ENCODE measurements at regions not wholly inside any gene's neighbourhood (a gene's known extent, or its start where the extent isn't known, plus 50 kb on each side); places are given as distances from the start of the nearest gene placed in this dataset.

DNA sequence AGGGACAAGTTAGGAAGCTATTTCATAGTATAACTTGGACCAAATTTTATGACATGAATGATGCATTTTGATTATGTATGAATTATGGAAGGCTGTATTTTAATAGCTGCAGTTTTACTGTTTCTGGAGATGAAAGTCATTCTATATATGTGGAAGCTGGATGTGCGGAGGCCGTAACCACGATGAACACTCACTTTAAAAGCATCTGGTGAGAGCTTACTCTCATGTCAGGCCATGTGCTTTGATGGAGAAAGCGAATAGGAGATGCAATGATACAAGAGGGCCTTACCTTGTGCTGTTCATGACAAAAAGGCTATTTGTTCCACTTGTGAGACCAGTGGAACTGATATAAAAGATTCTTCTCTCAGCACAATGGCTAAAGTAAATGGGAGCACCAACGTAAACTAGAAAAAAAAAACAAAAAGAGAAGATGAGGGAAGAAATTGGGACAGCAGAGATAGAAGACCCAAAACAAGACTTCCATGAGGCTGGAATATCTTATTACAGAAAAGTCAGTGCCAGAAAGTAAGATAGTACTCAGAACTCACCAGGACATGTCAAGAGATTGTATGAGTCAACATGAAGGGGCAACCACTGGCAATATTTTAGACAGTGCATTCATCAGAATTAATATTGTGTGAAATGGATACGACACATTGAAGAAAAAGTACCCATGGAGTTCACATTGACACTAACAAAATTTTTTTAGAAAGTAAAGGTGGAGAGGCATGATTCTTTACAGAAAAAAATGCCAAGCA is 63.3 kb upstream of the GAB1 start:
- H3K4me1 ChIP-seq, result no peaks in the 10 kb centered on the region
- no peaks in the 10 kb centered on the region for H3K27me3 Mint-ChIP-seq (ENCODE audit: insufficient read depth, low read depth)
- no peak overlapping the region for H3K27ac Mint-ChIP-seq
- TF ChIP-seq, protein P1, sequence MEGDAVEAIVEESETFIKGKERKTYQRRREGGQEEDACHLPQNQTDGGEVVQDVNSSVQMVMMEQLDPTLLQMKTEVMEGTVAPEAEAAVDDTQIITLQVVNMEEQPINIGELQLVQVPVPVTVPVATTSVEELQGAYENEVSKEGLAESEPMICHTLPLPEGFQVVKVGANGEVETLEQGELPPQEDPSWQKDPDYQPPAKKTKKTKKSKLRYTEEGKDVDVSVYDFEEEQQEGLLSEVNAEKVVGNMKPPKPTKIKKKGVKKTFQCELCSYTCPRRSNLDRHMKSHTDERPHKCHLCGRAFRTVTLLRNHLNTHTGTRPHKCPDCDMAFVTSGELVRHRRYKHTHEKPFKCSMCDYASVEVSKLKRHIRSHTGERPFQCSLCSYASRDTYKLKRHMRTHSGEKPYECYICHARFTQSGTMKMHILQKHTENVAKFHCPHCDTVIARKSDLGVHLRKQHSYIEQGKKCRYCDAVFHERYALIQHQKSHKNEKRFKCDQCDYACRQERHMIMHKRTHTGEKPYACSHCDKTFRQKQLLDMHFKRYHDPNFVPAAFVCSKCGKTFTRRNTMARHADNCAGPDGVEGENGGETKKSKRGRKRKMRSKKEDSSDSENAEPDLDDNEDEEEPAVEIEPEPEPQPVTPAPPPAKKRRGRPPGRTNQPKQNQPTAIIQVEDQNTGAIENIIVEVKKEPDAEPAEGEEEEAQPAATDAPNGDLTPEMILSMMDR (IDR thresholded peaks at IDR 0.05), result no peak
- TF ChIP-seq EZH2phosphoT487 (IDR thresholded peaks at IDR 0.05) (no peak), EZH2 (IDR thresholded peaks at IDR 0.05) (no peak)
- H3K9me3 Mint-ChIP-seq, result peaks cover 9% of the 10 kb centered on the region
- H3K4me3 Mint-ChIP-seq, result no peak overlapping the region
- H3K4me1 Mint-ChIP-seq, result no peaks in the 10 kb centered on the region
- no peaks in the 10 kb centered on the region for H3K36me3 Mint-ChIP-seq
- no peaks in the 10 kb centered on the region for H3F3A ChIP-seq (ENCODE audit: low read depth)
- no peak overlapping the region for H3K9ac ChIP-seq
- H2AFZ ChIP-seq (replicated peaks), result no peak overlapping the region
- H3K4me2 ChIP-seq, result no peak overlapping the region
- no peaks in the 10 kb centered on the region for H3K27me3 ChIP-seq
- H4K20me1 ChIP-seq (ENCODE audit: low read depth), result no peaks in the 10 kb centered on the region
- H3K27ac ChIP-seq, result no peak overlapping the region
- no peaks in the 10 kb centered on the region for H3K36me3 ChIP-seq
- H3K4me3 ChIP-seq, result no peak overlapping the region
- no peak for DNase-seq (ENCODE audit: low spot score)
- H3K9me3 ChIP-seq (ENCODE audit: low read depth), result no peaks in the 10 kb centered on the region
- no peaks in the 10 kb centered on the region for H3K79me2 ChIP-seq (ENCODE audit: low read depth)

DNA sequence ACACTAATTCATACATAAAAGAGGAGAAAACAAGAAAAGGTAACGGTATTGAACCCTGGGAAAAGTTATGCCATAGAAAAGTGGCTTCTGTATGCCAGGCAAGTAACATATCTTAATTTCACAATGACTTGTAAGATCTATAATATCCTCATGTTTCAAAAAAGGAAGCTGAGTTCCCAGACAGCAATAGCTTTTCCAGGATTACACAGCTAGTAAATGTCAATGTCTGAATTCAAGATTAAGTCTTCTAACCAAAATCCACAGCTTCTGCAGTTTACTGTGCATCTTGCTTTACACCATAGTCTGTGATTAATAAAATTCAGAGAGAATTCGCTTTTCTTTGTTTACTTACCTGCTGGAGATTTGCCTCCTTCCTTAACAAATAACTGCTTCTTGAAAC is 55.8 kb upstream of the GAB1 start:
- no peaks in the 10 kb centered on the region for H3K27me3 ChIP-seq
- H3K27ac ChIP-seq, result no peak overlapping the region
- no peaks in the 10 kb centered on the region for H4K20me1 ChIP-seq (ENCODE audit: low read depth)
- no peak overlapping the region for H3K4me3 ChIP-seq
- TF ChIP-seq, protein P1 (IDR thresholded peaks at IDR 0.05), result no peak
- TF ChIP-seq EZH2phosphoT487 (IDR thresholded peaks at IDR 0.05), result no peak
- TF ChIP-seq EZH2 (IDR thresholded peaks at IDR 0.05), result no peak
- Mint-ChIP-seq H3K4me1 (no peaks in the 10 kb centered on the region), H3K4me3 (no peak overlapping the region), H3K36me3 (no peaks in the 10 kb centered on the region), H3K9me3 (no peaks in the 10 kb centered on the region), H3K27me3 (ENCODE audit: insufficient read depth, low read depth) (no peaks in the 10 kb centered on the region), H3K27ac (no peak overlapping the region)
- peaks cover 3% of the 10 kb centered on the region for H3K4me1 ChIP-seq
- H2AFZ ChIP-seq (replicated peaks), result no peak overlapping the region
- no peaks in the 10 kb centered on the region for H3K36me3 ChIP-seq
- H3K4me2 ChIP-seq, result no peak overlapping the region
- H3F3A ChIP-seq (ENCODE audit: low read depth), result no peaks in the 10 kb centered on the region
- no peaks in the 10 kb centered on the region for H3K9me3 ChIP-seq (ENCODE audit: low read depth)
- H3K9ac ChIP-seq, result no peak overlapping the region
- DNase-seq (ENCODE audit: low spot score), result no peak
- H3K79me2 ChIP-seq (ENCODE audit: low read depth), result no peaks in the 10 kb centered on the region

GRCh38 chr4:143281507-143282190 is 55.0 kb upstream of the GAB1 start:
- no peaks in the 10 kb centered on the region for H3K9me3 ChIP-seq (ENCODE audit: low read depth)
- H3K79me2 ChIP-seq (ENCODE audit: low read depth), result no peaks in the 10 kb centered on the region
- H3K9ac ChIP-seq, result no peak overlapping the region
- no peaks in the 10 kb centered on the region for H3K36me3 Mint-ChIP-seq
- H3K27me3 Mint-ChIP-seq (ENCODE audit: insufficient read depth, low read depth), result no peaks in the 10 kb centered on the region
- no peaks in the 10 kb centered on the region for H3K9me3 Mint-ChIP-seq
- TF ChIP-seq, protein P1 (IDR thresholded peaks at IDR 0.05), result no peak
- no peak for TF ChIP-seq EZH2phosphoT487 (IDR thresholded peaks at IDR 0.05)
- no peaks in the 10 kb centered on the region for H4K20me1 ChIP-seq (ENCODE audit: low read depth)
- peaks cover 7% of the 10 kb centered on the region for H3K4me1 Mint-ChIP-seq
- H3K4me3 Mint-ChIP-seq, result no peak overlapping the region
- no peak overlapping the region for H3K4me3 ChIP-seq
- H3K4me2 ChIP-seq, result no peak overlapping the region
- no peak for DNase-seq (ENCODE audit: low spot score)
- no peak overlapping the region for H3K27ac ChIP-seq
- no peaks in the 10 kb centered on the region for H3K27me3 ChIP-seq
- H3F3A ChIP-seq (ENCODE audit: low read depth), result no peaks in the 10 kb centered on the region
- H2AFZ ChIP-seq (replicated peaks), result no peak overlapping the region
- peaks cover 8% of the 10 kb centered on the region for H3K4me1 ChIP-seq
- H3K27ac Mint-ChIP-seq, result no peak overlapping the region
- no peaks in the 10 kb centered on the region for H3K36me3 ChIP-seq
